NOMO-1 treated with DMSO at 0.1 percent for 48 hours (cell line): ENCODE measurements at regions not wholly inside any gene's neighbourhood (a gene's known extent, or its start where the extent isn't known, plus 50 kb on each side); places are given as distances from the start of the nearest gene placed in this dataset.
"Not testable (repeated sequence)": the region's sequence is repeated elsewhere in the genome, so short reads cannot be mapped to it uniquely, and the experiment has no call there.

Source experiments
- DNase-seq: peaks from one replicate; lab custom pipeline; 2025; ENCODE audit not compliant: unreplicated experiment; lab: John Stamatoyannopoulos, UW

GRCh38 chr3:10653866-10654611 lies 148.7 kb upstream of the ATP2B2 start:
- DNase-seq = no peak

DNA sequence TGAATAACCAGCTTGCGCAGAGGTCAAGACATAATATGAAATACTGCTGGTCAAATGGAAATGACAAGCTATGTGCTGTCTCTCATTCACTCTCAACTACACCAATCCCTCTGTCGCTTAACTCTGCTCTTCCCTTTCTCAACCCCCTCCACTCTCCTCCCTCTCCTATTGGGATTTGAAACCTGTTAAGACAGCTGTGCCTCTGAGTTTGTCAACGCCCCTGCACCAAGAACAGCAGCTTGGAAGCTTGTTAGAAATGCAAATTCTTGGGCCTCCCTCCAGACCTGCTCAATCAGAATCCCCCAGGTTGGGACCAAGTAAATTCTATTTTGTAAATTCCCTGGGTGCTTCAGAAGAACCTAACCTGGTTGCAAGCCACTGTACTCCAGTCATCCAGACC lies 149.7 kb upstream of the ATP2B2 start:
- no peak for DNase-seq

DNA sequence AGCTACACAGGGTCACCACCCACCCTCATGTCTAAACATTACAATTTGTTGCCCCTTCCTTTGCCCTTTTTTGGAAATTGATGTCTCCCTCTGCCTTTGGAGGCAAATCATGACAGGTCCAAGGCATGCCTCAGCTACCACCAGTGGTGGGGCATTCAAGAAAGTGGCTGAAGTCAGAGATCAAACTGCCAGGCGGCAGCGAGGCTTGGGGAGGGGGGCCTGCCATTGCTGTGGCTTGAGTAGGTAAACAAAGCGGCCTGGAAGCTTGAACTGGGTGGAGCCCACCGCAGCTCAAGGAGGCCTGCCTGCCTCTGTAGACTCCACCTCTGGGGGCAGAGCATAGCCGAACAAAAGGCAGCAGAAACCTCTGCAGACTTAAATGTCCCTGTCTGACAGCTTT lies 152.0 kb upstream of the ATP2B2 start:
- DNase-seq = not testable (repeated sequence)

- DNase-seq = no peak
These were observed 150.4 kb upstream of the SLC6A11 start for GRCh38 chr3:10665592-10665991.

DNA sequence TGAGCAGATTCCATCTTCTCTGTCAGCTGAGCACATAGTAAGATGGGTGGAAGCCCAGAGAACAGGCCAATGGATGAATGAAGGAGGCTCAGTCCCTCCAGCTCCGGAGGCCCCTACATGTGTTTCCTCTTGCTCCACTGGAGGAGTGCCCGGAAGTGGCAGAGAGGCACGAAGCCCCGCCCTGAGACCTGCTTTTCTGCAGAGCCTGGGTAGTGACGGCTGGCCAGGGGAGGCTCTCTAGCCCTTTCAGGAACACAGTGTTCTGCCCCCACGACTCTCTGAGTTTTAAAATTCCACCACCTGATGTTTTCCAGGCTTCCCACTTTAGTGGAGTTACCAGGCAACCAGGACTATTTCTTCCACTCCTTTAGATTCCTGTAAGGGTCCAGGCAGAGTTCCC lies 149.4 kb upstream of the SLC6A11 start:
- peak; percentile 86 for DNase-seq

- no peak for DNase-seq
These were observed 148.8 kb upstream of the SLC6A11 start for GRCh38 chr3:10667269-10667668.

- no peak for DNase-seq
These were observed 148.0 kb upstream of the SLC6A11 start for GRCh38 chr3:10667901-10668476.

GRCh38 chr3:10669490-10670048 lies 146.5 kb upstream of the SLC6A11 start:
- DNase-seq = no peak

GRCh38 chr3:10672422-10672821 lies 143.6 kb upstream of the SLC6A11 start:
- DNase-seq = no peak

DNA sequence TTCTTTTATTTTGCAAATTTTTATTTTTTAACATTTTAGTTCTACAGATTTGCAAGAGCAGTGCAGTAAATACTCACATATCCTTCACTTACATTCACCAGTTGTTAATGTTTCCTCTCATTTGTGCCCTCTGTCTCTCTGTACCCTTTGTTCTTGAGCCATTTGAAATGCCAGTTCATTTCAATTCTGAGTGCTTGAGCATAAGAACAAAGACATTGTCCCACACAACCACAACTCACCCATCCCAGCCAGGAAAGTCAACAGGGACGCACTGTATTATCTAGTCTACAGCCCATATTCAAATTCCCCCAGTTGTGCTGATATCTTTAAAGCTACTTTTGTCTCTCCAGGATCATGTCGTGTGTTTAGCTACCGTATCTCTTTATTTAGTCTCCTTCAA lies 141.4 kb upstream of the SLC6A11 start:
- no peak for DNase-seq

DNA sequence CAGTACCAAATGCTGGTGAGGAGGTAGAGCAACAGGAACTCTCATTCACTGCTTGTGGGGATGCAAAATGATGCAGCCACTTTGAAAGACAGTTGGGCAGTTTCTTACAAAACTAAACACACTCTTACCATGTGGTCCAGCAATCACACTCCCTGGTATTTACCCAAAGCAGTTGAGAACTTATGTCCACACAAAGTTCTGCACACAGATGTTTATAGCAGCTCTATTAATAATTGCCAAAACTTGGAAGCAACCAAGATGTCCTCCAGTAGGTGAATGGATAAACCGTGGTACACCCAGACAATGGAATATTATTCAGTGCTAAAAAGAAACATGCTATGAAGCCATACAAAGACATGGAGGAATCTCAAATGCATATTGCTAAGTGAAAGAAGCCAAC lies 139.1 kb upstream of the SLC6A11 start:
- no peak for DNase-seq

DNA sequence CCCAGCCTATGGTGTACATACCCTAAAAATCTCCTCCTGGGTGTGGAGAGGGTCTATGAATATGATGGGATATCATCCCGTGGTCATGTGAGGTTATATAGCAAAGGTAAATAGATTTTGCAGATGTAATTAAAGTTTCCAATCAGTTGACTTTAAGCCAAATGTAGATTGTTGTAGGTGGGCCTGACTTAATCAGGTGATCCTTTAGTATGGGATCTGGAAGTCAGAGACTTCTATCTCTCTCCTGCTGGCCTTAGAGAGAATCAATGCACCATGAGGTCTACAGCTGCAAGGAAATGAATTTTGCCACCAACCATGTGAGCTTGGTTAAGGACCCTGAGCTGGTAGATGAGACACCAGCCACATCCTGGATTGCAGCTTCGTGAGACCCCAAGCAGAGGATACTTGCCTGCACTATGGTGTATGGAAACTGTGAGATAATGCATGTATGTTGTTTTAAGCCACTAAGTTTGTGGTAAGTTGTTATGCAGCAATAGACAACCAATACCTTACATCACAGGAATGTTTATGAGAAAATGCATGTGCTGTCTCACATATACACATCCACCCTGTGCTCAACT lies 137.1 kb upstream of the SLC6A11 start:
- no peak for DNase-seq

DNA sequence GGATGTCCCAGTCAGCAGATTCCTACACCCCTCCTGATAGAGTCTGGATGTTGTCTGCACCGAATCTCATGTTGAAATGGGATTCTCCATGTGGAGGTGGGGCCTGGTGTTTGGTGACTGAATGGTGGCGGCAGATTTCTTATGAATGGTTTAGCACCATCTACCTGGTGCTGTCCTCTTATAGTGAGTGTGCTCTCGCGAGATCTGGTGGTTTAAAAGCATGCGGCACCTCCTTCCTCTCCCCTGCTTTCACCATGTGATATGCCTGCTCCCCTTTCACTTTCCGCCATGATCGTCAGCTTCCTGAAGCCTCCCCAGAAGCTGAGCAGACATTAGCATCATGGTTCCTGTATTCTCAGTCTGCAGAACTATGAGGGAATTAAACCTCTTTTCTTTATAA lies 135.2 kb upstream of the SLC6A11 start:
- DNase-seq = no peak

DNA sequence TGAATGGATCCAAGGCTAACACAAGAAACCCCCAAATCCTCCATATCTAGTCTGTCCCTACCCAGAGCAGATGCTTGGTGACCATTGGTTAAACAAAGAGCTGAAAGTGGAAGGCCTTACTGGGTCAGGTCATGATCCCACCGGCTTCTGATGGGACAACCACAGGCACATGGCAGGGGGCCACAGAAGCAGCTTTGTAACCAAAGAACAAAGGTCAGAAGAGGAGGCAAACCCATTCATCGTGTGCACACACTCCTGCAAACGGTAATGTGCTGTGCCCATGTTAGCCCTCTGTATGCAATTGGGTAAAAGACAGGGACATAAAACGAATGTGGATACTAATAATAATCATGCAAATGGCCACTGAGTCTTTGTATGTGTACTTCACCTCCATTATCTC lies 133.3 kb upstream of the SLC6A11 start:
- no peak for DNase-seq

DNA sequence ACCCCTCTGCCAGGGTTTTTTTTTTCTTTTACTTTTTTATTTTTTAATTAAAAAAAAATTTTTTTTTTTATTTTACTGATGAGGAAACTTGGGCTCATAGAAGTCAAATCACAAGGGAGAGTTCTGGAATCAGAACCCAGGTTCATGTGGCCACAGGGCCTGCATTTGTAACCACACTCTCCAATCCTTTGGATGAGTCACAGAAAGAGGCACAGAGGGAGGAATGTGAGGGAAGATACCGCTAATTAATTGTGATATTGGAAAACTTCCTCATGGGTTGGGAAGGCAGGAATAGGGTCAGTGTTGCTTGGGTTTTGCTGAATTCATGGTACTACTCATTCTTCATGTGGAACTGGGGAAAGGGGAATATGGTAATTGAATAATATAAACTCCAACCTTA lies 132.9 kb upstream of the SLC6A11 start:
- no peak for DNase-seq

DNA sequence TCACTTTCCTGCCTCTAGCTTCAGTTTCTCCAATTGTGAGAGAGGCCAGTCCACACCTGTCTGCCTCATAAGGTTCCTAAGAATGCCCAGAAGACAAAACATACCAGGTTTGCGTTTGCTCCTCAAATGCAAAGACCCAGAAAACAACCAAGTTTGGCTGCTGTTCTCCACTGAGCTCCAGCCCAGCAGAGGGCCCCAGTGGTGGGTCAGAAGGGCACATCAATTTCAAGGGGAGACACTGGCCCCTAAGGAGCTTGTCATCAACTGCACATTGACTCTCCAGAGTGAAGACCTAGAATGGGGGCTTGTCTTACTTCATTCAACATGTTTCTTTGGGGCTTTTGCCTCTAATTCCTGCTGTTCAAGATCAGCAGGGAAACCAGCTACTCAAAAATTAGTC lies 127.9 kb upstream of the SLC6A11 start:
- DNase-seq = no peak

DNA sequence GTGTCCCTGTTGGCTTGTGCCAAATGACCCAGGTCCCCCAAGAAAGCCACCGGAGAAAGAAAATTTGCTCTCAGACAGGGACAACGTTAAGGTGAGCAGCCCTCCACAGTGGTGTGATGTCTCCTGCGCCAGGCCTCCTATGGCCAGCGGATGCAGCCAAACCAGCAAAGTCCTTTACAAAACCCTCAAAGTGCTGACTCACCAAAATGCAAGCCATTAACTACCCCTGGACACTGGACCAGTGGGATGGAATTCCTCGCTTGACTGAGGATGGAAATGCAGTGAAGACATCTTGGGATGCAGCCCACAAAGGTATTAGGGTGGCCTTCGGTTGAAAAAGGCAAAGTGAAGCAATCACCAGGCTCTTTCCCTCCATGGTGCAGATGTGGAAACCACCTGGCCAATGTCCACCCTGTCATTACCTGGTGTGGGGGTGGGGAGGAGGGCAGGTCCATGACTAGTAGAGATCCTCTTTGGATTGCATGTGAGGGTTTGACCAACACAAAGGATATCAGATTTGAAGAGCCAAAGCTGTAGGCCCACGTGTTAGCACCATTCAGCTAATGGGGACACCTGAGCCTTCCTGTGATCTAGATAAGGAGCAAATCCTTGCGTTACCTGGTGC lies 127.4 kb upstream of the SLC6A11 start:
- no peak for DNase-seq

DNA sequence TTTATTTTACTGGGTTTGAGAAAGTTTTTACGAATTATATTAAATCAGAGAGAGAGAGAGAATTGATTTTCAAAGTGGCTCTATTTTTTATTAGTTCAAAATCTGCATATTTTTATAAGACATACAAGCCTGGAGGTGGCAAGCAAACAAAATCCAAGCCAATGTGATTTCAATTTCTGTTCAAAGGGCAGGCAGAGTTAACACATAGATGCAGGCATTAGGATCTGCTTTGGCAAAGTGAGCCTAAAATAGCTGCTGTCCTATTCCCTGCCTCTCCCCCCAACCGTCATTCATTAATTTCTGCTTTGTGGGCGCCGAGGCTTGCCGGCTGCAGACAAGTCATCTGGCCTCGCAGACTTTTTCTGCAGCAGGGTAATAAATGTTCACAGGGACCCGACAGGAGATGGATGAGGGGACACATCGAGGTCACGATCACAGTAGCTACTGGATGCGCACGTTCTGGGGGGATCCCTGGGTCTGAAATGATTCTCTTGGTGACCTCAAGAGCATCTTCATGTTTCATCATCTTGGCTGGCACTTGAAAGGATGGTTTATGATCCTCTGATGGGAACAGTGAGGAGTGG lies 123.9 kb upstream of the SLC6A11 start:
- no peak for DNase-seq

GRCh38 chr3:10693457-10693856 lies 122.6 kb upstream of the SLC6A11 start:
- peak; percentile 71 for DNase-seq

DNA sequence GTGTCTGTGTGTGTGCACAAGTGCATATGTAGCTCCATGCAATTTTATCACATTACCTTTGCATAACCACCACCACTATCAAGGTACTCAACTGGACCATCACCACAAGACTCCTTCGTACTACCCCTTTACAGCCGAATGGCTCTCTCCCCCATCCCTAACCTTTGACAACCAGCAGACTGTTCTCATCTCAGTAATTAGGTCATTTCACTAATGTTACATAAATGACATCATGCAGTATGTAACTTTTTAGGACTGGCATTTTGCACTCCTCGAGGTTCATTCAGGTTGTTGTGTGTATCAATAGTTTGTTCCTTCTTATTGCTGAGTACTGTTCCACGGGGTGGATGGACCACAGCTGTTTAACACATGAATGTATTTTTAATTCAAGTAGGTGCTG lies 121.8 kb upstream of the SLC6A11 start:
- DNase-seq = no peak

GRCh38 chr3:10695186-10695585 lies 120.8 kb upstream of the SLC6A11 start:
- DNase-seq = not testable (repeated sequence)
